Adrenal gland (tissue), 9 donors: ENCODE measurements at regions not wholly inside any gene's neighbourhood (a gene's known extent, or its start where the extent isn't known, plus 50 kb on each side); places are given as distances from the start of the nearest gene placed in this dataset.

ENCODE experiments used
- DNase-seq, 7 donors: peaks; one replicate each; pipeline ENCODE4 v3.0.0-alpha.2; 2019 to 2020
- H3K27ac ChIP-seq, 5 donors: fragments of 200-600 bp; sonication (generic) in 4 of 5; 1 replicate in 3 of 5; 2 replicates in 2 of 5; pipeline versions ENCODE4 v1.5.1 to v1.8.0; 2016 to 2020; ENCODE audit warnings: mild to moderate bottlenecking in 1 of 5
- H3K27me3 ChIP-seq: fragments of 200-600 bp; 2 replicates; pipeline ENCODE4 v1.8.0; 2021
- H3K36me3 ChIP-seq, 2 donors: fragments of 200-600 bp; replicated peaks in 1 of 2; 1 replicate in 1 of 2; 2 replicates in 1 of 2; pipeline versions ENCODE4 v1.5.1 to v1.8.0; 2018 to 2022
- H3K4me1 ChIP-seq, 2 donors: fragments of 200-600 bp; replicated peaks in 1 of 2; 1 replicate in 1 of 2; 2 replicates in 1 of 2; pipeline versions ENCODE4 v1.5.1 to v1.8.0; 2018 to 2021
- H3K4me3 ChIP-seq, 4 donors: fragments of 200-600 bp; sonication (generic) in 3 of 4; one replicate each; pipeline ENCODE4 v1.5.1; 2016 to 2018
- H3K9me3 ChIP-seq, 3 donors: fragments of 200-600 bp; sonication (generic) in 1 of 3; replicated peaks in 1 of 3; 1 replicate in 2 of 3; 2 replicates in 1 of 3; pipeline versions ENCODE4 v1.5.1 to v1.8.0; 2016 to 2021
- CTCF ChIP-seq, 6 experiments: fragments of 450-650 bp in 4 of 6; fragments of 200-600 bp in 2 of 6; sonication (generic) in 1 of 6; IDR thresholded peaks; 1 replicate in 5 of 6; 2 replicates in 1 of 6; pipeline versions ENCODE4 v1.5.1 to v1.8.0; 2016 to 2021; ENCODE audit warnings: antibody characterized with exemption in 6 of 6, mild to moderate bottlenecking in 2 of 6, moderate library complexity in 1 of 6
- POLR2A ChIP-seq, 2 donors: fragments of 450-650 bp; IDR thresholded peaks; one replicate each; pipeline ENCODE4 v1.6.1; 2017; ENCODE audit warnings: antibody characterized with exemption in 2 of 2, mild to moderate bottlenecking in 2 of 2, moderate library complexity in 1 of 2
- WGBS, 4 donors: extraction: QIAGEN DNeasy Blood & Tissue Kit in 2 of 4; methylation state at CpG; one replicate each; pipeline versions ENCODE4 v1.1.5 to v1.1.7; 2013 to 2017; 5-methylcytosine and 5-hydroxymethylcytosine counted together
- intact Hi-C, 2 donors: fragments of 100-400 bp; cut with DNase I; formaldehyde crosslinking; loops; one replicate each; pipeline versions ENCODE4 v1.14.1 to v1.15.0; 2022 to 2023
- donor health status: healthy with polysubstance abuse.
- donor health status: Bipolar disorder and iron deficiency.
- donor health status: DM: yes; HTN: yes; CAD: no.
- donor health status: DM: no; HTN: no; CAD: no.
- donor health status: DM: no; HTN: no; CAD: no.

- Histone ChIP-seq H3K36me3 (no peaks in the 10 kb centered on the region), H3K4me3 (no peak overlapping the region), H3K4me1 (no peaks in the 10 kb centered on the region), H3K27ac (no peak overlapping the region), H3K9me3 (no peaks in the 10 kb centered on the region), H3K27me3 (no peaks in the 10 kb centered on the region)
- no peak for DNase-seq
- intact Hi-C loops: no loop called here
- WGBS, 4 donors: 89 to 93% (median 92%) methylated on average over 12 of the region's 12 CpGs
- TF ChIP-seq POLR2A (IDR thresholded peaks at IDR 0.05): no peak
- TF ChIP-seq CTCF (IDR thresholded peaks at IDR 0.05): no peak
These were observed 141.9 kb downstream of the ZIC5 start for GRCh38 chr13:99829593-99830239.

DNA sequence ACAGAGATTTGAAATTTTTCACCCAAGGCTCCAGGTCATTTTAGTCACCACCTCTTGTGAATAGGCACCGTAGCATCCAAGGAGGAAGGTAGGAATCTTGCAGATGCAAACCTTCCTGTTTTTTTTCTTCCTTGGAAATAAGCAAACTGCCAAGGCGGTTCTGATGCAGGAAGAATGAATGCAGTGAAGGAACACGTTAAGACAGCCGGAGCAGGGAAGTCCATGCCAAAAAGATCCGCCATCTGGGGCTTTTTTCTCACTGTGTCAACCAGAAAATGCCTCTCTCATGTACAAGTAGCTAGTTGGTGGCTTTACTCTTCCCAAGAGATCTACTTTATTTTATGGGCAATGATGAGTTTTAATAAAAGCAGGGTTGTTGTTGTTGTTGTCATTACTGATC is 142.4 kb downstream of the ZIC5 start:
- intact Hi-C loops: no loop called here
- no peaks in the 10 kb centered on the region for H3K27me3 ChIP-seq
- TF ChIP-seq CTCF (IDR thresholded peaks at IDR 0.05): no peak
- no peak for TF ChIP-seq POLR2A (IDR thresholded peaks at IDR 0.05)
- H3K27ac ChIP-seq: no peak overlapping the region
- WGBS, 4 donors: 83 to 89% (median 88%) methylated on average over 5 of the region's 5 CpGs
- no peak for DNase-seq
- H3K36me3 ChIP-seq: no peaks in the 10 kb centered on the region
- no peaks in the 10 kb centered on the region for H3K9me3 ChIP-seq
- no peaks in the 10 kb centered on the region for H3K4me1 ChIP-seq
- no peak overlapping the region for H3K4me3 ChIP-seq

DNA sequence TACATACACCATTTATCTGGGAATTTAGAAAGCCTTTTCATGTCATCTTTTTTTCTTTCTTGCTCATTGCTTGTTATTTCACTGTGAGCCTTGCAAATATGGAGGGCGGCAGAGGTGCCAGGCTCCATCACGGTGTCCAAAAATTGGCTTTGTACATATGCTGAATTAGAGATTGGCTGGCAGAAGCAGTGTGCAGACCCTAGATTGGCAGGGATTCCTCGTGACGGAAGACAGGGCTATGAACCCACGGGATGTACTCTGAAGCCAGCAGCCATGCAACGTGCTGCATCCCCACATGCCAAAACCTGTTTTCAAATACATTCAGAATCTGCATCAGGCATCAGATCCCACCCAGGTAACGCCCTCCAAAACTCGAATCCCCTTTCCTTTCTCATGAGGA is 142.8 kb downstream of the ZIC5 start:
- Histone ChIP-seq H3K27ac (no peak overlapping the region), H3K36me3 (no peaks in the 10 kb centered on the region), H3K9me3 (no peaks in the 10 kb centered on the region), H3K27me3 (no peaks in the 10 kb centered on the region), H3K4me3 (no peak overlapping the region), H3K4me1 (no peaks in the 10 kb centered on the region)
- DNase-seq: no peak
- WGBS, 4 donors: 82 to 91% (median 85%) methylated on average over 8 of the region's 8 CpGs
- intact Hi-C loops: no loop called here
- no peak for TF ChIP-seq CTCF (IDR thresholded peaks at IDR 0.05)
- no peak for TF ChIP-seq POLR2A (IDR thresholded peaks at IDR 0.05)

- DNase-seq: no peak
- TF ChIP-seq CTCF (IDR thresholded peaks at IDR 0.05) (no peak), POLR2A (IDR thresholded peaks at IDR 0.05) (no peak)
- no peak overlapping the region for H3K27ac ChIP-seq
- no peaks in the 10 kb centered on the region for H3K4me1 ChIP-seq
- intact Hi-C loops: no loop called here
- 86 to 93% (median 87%) methylated on average over 3 of the region's 3 CpGs for WGBS, 4 donors
- no peak overlapping the region for H3K4me3 ChIP-seq
- no peaks in the 10 kb centered on the region for H3K27me3 ChIP-seq
- no peaks in the 10 kb centered on the region for H3K9me3 ChIP-seq
- H3K36me3 ChIP-seq: no peaks in the 10 kb centered on the region
These were observed 143.4 kb downstream of the ZIC5 start for GRCh38 chr13:99828123-99828522.
